NCI-H146 treated with DMSO at 0.1 percent for 48 hours (cell line): ENCODE measurements at regions not wholly inside any gene's neighbourhood (a gene's known extent, or its start where the extent isn't known, plus 50 kb on each side); places are given as distances from the start of the nearest gene placed in this dataset.

Experiments
- DNase-seq: peaks from one replicate; lab custom pipeline; 2025; ENCODE audit not compliant: unreplicated experiment; lab: John Stamatoyannopoulos, UW

- DNase-seq = no peak
These were observed 125.2 kb upstream of the CPEB4 start for GRCh38 chr5:173762930-173763329.

- no peak for DNase-seq
These were observed 124.7 kb upstream of the CPEB4 start for GRCh38 chr5:173763410-173763809.

DNA sequence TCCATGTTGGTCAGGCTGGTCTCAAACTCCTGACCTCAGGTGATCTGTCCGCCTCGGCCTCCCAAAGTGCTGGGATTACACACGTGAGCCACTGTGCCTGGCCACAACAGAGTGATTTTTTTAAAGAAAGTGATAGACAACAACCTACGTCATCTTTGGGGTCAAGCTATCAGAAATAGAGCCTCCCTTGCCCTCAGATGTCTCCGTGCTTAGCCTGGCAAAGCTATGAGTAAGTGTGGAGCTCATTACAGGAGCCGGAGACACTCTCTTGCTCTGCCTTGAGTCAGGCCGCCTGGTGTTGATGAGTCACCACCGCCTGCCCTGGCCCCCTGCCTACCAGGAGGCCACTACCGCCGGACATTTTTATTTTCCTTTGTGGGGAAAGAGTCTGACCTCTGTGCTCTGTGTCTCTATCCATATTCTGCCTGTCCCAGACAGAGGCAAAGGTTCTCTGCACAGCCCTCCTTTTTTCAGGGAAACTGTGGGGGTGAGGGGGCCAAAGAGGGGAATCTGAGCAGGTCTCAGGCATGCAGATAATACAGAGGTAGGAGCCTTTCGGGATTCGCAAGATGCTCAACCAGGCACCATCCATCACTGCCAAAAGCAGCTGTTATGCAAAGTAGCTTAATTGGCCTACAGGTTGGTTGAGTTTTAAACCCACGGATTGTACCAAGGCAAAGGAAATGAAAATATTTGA, 123.7 kb upstream of the CPEB4 start:
- no peak for DNase-seq

DNA sequence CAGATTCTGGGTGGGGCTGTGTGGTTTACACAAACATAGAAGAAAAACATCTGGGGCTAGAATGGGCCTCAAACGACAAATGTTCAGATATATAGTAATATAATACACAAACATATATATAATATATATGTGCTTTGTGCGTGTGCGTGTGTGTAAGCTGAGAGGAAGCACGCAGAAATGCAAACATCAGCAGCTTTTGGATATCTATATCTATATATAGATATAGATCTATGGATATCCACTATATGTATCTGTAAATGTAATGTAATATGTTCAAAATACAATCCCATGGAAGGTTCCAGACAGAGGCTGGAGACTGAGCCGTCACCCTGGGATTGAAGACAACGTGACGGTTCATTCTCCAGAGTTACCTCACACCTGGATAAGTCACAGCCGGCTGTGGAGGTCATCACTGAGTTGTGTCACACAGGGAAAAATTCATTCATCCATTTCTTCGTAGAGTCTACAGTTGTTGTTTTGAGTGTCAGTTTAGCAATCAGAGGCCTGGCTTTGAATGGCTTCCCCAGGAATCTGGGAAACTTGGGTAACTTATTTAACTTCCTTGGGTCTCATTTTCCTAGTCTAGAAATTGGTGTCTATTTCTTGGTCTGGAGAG, 123.0 kb upstream of the CPEB4 start:
- no peak for DNase-seq

DNA sequence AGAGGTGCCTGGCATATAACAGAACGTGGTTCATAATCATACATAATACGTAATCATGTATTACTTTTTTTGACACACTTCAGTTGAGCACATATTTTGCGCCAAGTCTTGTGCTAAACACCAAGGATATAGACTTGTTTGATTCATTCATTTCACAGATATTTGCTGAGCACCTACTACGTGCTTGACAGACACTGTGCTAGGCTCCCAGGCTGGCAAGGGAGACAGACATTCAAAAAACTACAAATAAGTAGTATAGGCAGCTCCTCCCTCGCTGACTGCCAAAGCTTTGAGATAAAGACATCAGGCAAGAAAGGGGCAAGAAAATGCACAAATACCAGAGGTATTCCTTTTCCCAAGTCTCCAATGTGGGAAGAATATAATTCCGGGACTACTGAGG, 122.5 kb upstream of the CPEB4 start:
- DNase-seq = no peak

GRCh38 chr5:173767574-173768266, 120.4 kb upstream of the CPEB4 start:
- no peak for DNase-seq

DNA sequence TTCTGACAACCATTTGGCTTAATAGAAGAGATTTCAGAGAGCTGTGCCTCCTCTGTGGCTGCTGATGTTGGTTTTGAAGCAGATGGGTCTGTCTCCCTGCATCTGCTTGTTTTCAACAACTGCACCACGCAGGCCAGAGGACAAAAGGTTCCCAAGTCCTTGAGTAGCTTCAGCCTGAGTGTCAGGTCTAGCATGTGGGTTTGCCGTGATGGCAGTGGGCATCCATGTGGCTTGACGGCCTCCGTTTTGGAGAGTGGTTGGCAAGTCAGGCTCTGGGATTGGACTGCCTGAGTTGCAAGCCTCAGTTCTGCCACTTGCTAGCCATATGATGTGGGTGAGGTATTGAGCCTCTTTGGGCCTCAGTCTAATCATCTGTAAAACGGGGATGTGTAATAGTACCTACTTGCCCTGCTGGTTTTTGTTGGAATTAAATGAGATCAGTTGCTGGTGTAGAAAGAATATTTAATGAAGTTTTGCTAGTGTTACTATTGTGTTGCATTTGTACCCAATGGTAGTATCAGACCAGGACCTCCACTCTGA, 119.8 kb upstream of the CPEB4 start:
- DNase-seq = no peak

DNA sequence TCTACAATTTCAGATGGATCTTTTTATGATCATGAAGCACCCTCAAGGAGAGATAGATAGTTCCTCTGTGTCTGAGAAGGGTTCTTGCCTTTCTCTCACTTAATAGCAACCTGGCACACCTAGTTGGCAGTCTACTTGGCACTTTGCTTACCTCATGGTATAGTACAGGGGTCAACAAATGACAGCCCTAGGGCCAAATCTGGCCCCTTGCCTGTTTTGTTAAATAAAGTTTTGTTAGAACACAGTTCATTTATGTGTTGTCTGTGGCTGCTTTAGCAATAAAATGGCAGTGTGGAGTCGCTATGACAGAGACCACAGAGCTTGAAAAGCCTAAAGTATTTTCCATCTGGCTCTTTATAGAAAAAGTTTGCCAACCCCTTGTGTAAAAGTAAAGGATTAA, 119.3 kb upstream of the CPEB4 start:
- DNase-seq = no peak

DNA sequence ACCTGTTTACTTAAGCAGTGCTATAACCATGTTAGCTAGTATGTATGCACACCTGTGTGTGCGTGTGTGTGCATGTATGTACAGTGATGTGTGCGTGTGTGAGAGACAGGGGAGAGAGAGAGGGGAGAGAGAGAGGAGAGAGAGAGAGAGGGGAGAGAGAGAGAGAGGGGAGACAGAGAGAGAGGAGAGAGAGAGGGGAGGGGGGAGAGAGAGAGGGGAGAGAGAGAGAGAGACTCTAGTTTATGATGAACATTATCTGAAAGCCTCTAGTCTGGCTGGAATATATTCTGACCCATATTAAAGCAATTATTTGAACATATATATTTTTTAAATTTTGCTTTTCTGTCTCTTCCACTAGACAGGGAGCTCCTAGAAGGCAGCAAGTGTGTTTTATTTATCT, 117.5 kb upstream of the CPEB4 start:
- no peak for DNase-seq

DNA sequence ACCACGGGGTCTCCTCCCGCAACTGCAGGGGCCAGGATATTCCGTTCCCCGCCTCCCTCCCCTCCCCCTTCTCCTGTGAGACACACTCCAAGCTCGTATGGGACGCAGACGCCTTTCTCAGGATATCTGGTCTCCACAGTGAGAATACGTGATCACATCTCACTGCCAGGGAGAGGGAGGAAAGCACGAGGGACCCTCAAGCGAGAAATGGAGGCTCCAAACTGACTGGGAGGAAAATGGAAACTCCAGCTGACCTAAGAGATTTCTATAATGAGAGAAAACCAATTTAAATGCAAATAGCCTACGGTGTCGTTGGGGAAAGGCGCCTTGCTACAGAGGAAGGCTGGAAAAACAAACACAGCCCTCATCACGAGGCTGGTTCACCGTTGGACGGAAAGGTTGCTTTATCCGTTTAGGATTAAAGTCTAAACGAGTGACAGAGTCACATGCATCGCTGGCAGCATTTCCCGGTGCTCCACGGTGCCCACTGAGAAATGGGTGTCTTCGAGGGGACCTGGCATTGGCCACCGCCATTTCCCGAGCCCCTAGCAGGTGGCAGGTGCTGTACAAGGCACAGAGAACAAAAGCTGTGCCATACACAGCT, 116.9 kb upstream of the CPEB4 start:
- DNase-seq = no peak

DNA sequence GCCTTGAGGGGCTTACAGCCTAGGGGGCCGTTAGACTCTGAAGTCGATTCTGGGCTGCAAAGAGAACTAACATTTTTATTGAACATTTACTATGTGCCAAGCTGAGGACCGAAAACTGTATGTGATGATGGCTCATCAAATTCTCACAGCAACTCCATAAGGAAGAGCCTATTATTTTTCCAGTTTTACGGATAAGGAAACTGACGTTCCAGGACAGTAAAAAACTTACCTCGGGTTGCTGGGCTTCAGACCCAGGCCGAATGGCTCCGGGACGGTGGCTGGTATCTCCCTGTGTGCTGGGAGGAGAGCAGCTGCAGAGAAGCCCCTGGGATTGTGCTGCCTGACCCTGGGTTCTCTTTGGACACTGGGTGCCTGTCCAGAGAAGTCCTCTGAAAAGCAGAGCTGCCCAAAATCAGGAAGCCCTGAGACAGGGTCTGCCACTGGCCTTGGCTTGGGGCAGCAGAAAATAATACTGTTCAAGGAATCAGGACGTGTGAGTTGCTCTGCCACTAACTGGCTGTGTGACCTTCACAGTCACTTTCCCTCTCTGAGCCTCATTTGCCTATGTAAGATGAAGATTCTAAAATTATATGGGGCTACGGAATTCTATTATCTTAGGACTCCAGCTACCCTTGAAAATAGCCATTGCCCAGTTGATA, 116.3 kb upstream of the CPEB4 start:
- no peak for DNase-seq

GRCh38 chr5:173772384-173773059, 115.6 kb upstream of the CPEB4 start:
- no peak for DNase-seq

DNA sequence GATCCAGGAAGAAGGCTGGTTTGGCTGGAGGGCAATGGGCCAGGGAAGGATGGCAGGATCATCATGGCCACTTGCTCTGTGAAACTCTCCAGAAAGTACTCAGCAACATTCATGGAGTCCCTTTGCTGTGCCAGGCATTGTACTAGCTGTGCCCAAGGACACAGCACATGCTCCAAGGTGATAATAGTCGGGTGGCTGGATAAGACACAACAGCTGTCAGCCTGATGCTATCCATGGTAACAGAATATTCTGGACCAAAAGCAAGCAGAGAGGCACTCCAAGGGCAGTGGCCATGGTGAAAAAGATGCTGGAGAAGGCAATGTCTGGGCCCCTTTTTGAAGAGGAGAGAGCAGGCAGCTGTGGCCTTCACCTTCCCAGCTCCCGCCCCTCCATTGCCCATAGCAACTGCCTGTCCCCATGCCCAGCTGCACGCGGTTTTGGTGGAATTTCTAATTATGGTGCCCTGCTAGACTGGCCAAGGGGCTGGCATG, 113.8 kb upstream of the CPEB4 start:
- no peak for DNase-seq

DNA sequence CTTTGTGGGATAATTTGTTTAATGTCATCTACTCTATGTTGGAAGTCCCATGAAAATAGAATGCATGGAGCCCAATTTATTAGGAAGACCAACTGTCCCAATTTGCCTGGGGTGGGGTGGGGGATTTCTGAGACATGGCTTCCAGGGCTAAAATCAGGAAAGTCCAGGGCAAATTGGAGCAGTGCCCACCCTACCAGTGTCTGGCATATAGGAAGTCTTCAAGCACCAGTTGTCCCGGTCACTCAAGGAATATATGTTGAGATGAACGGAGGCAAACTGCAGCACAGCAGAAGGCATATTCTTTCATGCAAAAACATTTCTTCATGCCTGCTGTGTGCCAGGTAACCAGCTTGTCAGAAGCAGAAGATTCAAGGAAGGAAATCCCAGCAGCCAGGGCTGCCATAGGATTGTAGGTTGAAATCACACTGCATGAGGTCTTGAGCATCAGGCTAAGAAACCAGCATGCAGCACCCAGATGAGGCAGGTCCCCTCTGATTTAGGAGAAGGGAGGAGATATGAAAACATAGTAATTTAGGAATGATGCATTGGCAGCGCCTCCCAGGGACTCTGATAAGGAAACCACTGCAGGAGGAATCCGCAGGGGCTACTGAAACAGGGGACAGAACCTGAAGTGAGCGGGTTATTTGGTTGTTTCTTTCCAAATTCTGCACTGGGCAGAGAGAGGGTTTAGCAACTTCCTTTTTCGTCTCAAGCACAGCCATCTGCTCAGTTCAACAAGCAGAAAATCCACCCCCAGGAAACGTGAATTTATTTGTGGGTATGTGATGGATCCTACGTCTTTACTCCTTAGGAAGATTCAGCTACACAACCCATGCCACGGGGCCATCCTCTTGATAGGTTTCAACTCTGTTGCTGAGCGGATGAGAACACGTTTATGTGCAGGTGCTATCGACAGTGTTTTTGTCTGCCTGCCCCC, 112.6 kb upstream of the CPEB4 start:
- DNase-seq = no peak

DNA sequence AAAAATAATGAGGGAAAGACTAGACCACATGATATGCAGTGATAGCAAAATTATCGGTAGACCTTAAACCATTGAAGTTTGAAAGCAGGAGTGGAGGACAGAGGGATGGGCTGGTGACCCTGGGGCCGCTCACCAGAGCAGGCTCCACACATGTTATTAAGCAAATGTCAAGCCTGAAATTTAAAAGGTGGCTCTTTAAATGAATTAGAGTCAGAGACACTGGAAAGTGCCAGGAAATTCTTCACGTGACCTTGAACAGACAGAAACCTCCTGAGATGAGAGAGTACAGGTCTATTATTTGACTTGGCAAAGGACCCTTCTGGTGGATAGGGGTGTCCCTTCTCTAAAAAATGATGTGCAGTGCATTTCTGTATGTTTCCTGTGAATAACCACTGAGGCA, 111.0 kb upstream of the CPEB4 start:
- no peak for DNase-seq

DNA sequence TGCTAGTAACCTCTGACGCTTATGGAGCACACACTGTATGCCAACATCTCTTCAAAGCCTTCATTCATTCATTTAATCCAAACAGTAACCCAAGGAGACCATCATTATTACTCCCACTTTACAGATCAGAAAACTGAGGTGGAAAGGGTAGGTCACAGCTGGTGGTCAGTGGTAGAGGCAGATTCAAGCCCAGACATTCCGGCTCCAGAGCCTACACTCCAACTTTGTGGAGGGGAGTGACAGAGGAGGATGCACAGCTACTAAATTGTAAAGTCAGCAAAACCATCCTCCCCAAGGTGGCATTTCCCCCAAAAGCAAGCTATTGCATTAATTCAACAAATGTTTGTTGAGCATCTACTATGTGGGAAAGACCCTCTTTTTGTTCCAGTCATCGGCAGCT, 110.5 kb upstream of the CPEB4 start:
- no peak for DNase-seq

DNA sequence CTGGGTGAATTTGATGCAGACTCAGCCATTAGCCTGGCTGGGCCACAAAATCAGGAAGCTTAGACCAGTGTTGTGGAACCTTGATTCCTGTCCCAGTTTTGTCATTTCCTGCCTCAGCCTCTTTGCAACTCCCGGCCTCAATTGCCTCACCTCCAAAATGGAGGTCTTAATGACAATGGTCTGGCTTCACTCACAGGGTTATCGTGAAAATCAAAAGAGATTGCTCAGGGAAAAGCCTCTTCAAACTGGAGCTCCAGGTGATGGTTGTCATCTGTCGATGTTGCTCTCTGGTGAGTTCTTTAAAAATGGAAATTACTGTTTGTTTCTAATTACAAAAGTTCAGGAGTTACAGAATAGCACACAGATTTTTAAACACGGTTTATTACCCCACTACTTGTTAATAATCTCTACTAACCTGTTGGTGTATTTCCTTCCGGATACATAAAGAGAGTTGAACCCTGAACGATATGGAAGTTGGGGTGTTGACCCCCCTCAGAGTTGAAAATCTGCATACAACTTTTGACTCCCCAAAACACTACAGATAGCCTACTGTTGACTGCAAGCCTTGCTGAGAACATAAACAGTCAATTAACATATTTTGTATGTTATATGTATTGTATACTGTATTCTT, 109.9 kb upstream of the CPEB4 start:
- DNase-seq = no peak

DNA sequence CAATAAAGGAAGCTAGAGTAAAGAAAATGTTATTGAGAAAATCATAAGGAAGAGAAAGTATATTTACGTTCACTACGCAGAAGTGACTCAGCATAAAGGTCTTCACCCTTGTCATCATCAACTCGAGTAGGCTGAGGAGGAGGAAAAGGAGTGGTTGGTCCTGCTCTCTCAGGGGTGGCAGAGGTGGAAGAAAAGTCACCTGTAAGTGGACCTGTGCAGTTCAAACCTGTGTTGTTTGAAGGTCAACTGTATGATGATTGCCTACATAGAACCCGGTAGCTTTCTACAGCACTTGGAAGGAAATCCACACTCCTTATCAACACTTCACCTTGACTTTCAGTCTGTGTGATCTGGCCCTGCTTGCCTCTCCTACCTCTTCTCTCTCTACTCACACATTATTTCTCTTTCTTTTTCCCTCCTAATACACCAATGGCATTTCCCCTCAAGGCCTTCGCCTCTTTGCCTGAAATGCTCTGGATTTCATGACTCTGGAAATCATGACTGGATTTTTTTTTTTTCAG, 109.3 kb upstream of the CPEB4 start:
- no peak for DNase-seq
